ENCODE measurements at regions not wholly inside any gene's neighbourhood (a gene's known extent, or its start where the extent isn't known, plus 50 kb on each side); places are given as distances from the start of the nearest gene placed in this dataset.

DNA sequence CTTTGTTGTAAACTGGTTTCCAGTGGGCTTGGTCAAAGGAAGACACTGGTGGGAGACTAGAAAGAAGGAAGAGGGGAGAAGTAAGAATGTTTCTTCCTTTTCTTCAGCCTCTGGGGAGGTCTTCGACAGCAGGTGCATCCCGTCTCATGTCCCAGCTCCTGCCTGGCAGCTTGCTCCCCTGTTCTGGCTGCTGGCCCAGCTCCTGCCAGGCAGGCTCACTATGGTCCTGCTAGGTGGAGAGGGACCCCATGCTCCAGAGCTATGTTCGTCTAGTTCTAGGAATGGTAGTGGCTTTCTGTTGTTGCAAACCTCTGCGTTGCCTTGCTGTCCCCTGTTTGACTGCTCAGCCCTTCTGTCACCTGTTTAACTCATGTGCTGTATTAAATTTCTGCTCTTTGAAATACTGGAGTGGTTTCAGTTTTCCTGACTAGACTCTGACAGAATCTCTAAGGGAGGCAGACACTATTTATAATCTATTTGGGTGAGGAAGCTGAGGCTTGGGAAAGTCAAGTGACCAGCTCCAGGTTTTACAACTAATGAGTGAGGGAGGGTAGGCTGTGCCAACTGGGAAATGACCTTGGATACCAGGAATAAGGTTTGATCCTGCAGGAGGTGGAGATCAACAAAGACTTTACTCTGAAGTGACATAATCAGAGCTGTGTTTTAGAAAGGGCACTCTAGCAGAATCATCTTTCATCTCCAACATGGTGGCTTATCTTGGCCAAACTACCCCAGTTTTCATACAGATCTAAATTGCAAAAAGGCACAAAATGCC, 94.7 kb upstream of the DDHD1 start:
- TF ChIP-seq, protein P1, sequence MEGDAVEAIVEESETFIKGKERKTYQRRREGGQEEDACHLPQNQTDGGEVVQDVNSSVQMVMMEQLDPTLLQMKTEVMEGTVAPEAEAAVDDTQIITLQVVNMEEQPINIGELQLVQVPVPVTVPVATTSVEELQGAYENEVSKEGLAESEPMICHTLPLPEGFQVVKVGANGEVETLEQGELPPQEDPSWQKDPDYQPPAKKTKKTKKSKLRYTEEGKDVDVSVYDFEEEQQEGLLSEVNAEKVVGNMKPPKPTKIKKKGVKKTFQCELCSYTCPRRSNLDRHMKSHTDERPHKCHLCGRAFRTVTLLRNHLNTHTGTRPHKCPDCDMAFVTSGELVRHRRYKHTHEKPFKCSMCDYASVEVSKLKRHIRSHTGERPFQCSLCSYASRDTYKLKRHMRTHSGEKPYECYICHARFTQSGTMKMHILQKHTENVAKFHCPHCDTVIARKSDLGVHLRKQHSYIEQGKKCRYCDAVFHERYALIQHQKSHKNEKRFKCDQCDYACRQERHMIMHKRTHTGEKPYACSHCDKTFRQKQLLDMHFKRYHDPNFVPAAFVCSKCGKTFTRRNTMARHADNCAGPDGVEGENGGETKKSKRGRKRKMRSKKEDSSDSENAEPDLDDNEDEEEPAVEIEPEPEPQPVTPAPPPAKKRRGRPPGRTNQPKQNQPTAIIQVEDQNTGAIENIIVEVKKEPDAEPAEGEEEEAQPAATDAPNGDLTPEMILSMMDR (conservative IDR thresholded peaks at IDR 0.05; ENCODE audit: low read depth, low read length) = no peak
- no peak for TF ChIP-seq EZH2phosphoT487 (IDR thresholded peaks at IDR 0.05; ENCODE audit: borderline replicate concordance, low read length)

All from PC-3 (cell line).